Fibroblast of pulmonary artery (primary cell): ENCODE measurements at regions not wholly inside any gene's neighbourhood (a gene's known extent, or its start where the extent isn't known, plus 50 kb on each side); places are given as distances from the start of the nearest gene placed in this dataset.

Experiments
- DNase-seq: peaks from one replicate; pipeline ENCODE4 v3.0.0-alpha.2; 2010; ENCODE audit warnings: low read depth
- H3K4me3 ChIP-seq: replicated peaks from 2 replicates; pipeline ENCODE4 v1.5.1; 2011; ENCODE audit warnings: low read depth, mild to moderate bottlenecking, control low read depth, low read length, moderate library complexity
- CTCF ChIP-seq: IDR thresholded peaks from 2 replicates; pipeline ENCODE4 v1.5.1; 2011; ENCODE audit warnings: mild to moderate bottlenecking, control low read depth, low read length, inconsistent platforms; ENCODE audit errors: missing control alignments

- no peak overlapping the region for H3K4me3 ChIP-seq
- DNase-seq, result no peak
- TF ChIP-seq CTCF, result no peak
Observed at GRCh38 chr18:51789871-51790270, 550.1 kb upstream of the DCC start.

GRCh38 chr18:51801514-51801913 is 538.5 kb upstream of the DCC start:
- H3K4me3 ChIP-seq, result no peak overlapping the region
- no peak for DNase-seq
- TF ChIP-seq CTCF, result no peak

GRCh38 chr18:51802569-51803428 is 537.2 kb upstream of the DCC start:
- no peak overlapping the region for H3K4me3 ChIP-seq
- no peak for DNase-seq
- TF ChIP-seq CTCF, result no peak

GRCh38 chr18:51807336-51807735 is 532.7 kb upstream of the DCC start:
- TF ChIP-seq CTCF, result no peak
- no peak for DNase-seq
- no peak overlapping the region for H3K4me3 ChIP-seq

GRCh38 chr18:51811883-51812282 is 528.1 kb upstream of the DCC start:
- no peak overlapping the region for H3K4me3 ChIP-seq
- no peak for TF ChIP-seq CTCF
- DNase-seq, result no peak

- DNase-seq, result no peak
- H3K4me3 ChIP-seq, result no peak overlapping the region
- no peak for TF ChIP-seq CTCF
Observed at GRCh38 chr18:51813740-51814139, 526.3 kb upstream of the DCC start.

GRCh38 chr18:51821610-51822009 is 518.4 kb upstream of the DCC start:
- H3K4me3 ChIP-seq, result no peak overlapping the region
- no peak for TF ChIP-seq CTCF
- no peak for DNase-seq
